HL-60 (cell line): ENCODE measurements at regions not wholly inside any gene's neighbourhood (a gene's known extent, or its start where the extent isn't known, plus 50 kb on each side); places are given as distances from the start of the nearest gene placed in this dataset.

Experiments
- POLR2AphosphoS5 ChIP-seq: IDR thresholded peaks from 2 replicates; pipeline ENCODE4 v1.6.1; 2012; ENCODE audit warnings: low read depth
- TF ChIP-seq, protein P1 (sequence below): IDR thresholded peaks from one replicate; pipeline ENCODE4 v1.5.1; 2011; ENCODE audit warnings: low read length, control low read depth, inconsistent platforms; ENCODE audit not compliant: insufficient read depth
- TF ChIP-seq, protein P2 (sequence below): IDR thresholded peaks from 2 replicates; pipeline ENCODE4 v1.6.1; 2012; ENCODE audit warnings: low read depth; ENCODE audit not compliant: insufficient replicate concordance

GRCh38 chr4:33649471-33649870 is 2594.8 kb downstream of the ARAP2 start:
- TF ChIP-seq, protein P1, sequence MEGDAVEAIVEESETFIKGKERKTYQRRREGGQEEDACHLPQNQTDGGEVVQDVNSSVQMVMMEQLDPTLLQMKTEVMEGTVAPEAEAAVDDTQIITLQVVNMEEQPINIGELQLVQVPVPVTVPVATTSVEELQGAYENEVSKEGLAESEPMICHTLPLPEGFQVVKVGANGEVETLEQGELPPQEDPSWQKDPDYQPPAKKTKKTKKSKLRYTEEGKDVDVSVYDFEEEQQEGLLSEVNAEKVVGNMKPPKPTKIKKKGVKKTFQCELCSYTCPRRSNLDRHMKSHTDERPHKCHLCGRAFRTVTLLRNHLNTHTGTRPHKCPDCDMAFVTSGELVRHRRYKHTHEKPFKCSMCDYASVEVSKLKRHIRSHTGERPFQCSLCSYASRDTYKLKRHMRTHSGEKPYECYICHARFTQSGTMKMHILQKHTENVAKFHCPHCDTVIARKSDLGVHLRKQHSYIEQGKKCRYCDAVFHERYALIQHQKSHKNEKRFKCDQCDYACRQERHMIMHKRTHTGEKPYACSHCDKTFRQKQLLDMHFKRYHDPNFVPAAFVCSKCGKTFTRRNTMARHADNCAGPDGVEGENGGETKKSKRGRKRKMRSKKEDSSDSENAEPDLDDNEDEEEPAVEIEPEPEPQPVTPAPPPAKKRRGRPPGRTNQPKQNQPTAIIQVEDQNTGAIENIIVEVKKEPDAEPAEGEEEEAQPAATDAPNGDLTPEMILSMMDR, result no peak
- no peak for TF ChIP-seq POLR2AphosphoS5
- TF ChIP-seq, protein P2, sequence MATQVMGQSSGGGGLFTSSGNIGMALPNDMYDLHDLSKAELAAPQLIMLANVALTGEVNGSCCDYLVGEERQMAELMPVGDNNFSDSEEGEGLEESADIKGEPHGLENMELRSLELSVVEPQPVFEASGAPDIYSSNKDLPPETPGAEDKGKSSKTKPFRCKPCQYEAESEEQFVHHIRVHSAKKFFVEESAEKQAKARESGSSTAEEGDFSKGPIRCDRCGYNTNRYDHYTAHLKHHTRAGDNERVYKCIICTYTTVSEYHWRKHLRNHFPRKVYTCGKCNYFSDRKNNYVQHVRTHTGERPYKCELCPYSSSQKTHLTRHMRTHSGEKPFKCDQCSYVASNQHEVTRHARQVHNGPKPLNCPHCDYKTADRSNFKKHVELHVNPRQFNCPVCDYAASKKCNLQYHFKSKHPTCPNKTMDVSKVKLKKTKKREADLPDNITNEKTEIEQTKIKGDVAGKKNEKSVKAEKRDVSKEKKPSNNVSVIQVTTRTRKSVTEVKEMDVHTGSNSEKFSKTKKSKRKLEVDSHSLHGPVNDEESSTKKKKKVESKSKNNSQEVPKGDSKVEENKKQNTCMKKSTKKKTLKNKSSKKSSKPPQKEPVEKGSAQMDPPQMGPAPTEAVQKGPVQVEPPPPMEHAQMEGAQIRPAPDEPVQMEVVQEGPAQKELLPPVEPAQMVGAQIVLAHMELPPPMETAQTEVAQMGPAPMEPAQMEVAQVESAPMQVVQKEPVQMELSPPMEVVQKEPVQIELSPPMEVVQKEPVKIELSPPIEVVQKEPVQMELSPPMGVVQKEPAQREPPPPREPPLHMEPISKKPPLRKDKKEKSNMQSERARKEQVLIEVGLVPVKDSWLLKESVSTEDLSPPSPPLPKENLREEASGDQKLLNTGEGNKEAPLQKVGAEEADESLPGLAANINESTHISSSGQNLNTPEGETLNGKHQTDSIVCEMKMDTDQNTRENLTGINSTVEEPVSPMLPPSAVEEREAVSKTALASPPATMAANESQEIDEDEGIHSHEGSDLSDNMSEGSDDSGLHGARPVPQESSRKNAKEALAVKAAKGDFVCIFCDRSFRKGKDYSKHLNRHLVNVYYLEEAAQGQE, result no peak
